ENCODE measurements at regions not wholly inside any gene's neighbourhood (a gene's known extent, or its start where the extent isn't known, plus 50 kb on each side); places are given as distances from the start of the nearest gene placed in this dataset.

GRCh38 chr10:109280837-109281236 lies 642.5 kb downstream of the XPNPEP1 start:
- H3K27ac ChIP-seq: no peak overlapping the region
- H3K9ac ChIP-seq (ENCODE audit: low read depth in 2 of 2, low read length in 2 of 2): no peak overlapping the region
- no peak overlapping the region for H3K4me3 ChIP-seq
- H3K27me3 ChIP-seq: no peaks in the 10 kb centered on the region
- TF ChIP-seq CTCF (IDR thresholded peaks at IDR 0.05): no peak
- no peak for DNase-seq
- H3K36me3 ChIP-seq: no peaks in the 10 kb centered on the region
- intact Hi-C loops (cut with DNase I): no loop called here
- no peaks in the 10 kb centered on the region for H3K4me1 ChIP-seq
- H3K9me3 ChIP-seq: no peaks in the 10 kb centered on the region

GRCh38 chr10:109277456-109277855 lies 645.9 kb downstream of the XPNPEP1 start:
- Histone ChIP-seq H3K36me3 (no peaks in the 10 kb centered on the region), H3K9me3 (no peaks in the 10 kb centered on the region), H3K27me3 (no peaks in the 10 kb centered on the region), H3K4me1 (no peaks in the 10 kb centered on the region), H3K27ac (no peak overlapping the region), H3K9ac (ENCODE audit: low read depth in 2 of 2, low read length in 2 of 2) (no peak overlapping the region), H3K4me3 (no peak overlapping the region)
- intact Hi-C loops (cut with DNase I): no loop called here
- no peak for TF ChIP-seq CTCF (IDR thresholded peaks at IDR 0.05)
- DNase-seq: no peak

GRCh38 chr10:109275960-109276359 lies 647.4 kb downstream of the XPNPEP1 start:
- H3K9me3 ChIP-seq: no peaks in the 10 kb centered on the region
- no peak overlapping the region for H3K9ac ChIP-seq (ENCODE audit: low read depth in 2 of 2, low read length in 2 of 2)
- no peaks in the 10 kb centered on the region for H3K36me3 ChIP-seq
- H3K27ac ChIP-seq: no peak overlapping the region
- no peaks in the 10 kb centered on the region for H3K27me3 ChIP-seq
- no peak overlapping the region for H3K4me3 ChIP-seq
- intact Hi-C loops (cut with DNase I): no loop called here
- no peak for TF ChIP-seq CTCF (IDR thresholded peaks at IDR 0.05)
- no peak for DNase-seq
- H3K4me1 ChIP-seq: no peaks in the 10 kb centered on the region

- intact Hi-C loops (cut with DNase I): no loop called here
- no peak overlapping the region for H3K27ac ChIP-seq
- H3K27me3 ChIP-seq: no peaks in the 10 kb centered on the region
- no peak overlapping the region for H3K9ac ChIP-seq (ENCODE audit: low read depth in 2 of 2, low read length in 2 of 2)
- no peak overlapping the region for H3K4me3 ChIP-seq
- H3K36me3 ChIP-seq: no peaks in the 10 kb centered on the region
- TF ChIP-seq CTCF (IDR thresholded peaks at IDR 0.05): no peak
- H3K9me3 ChIP-seq: no peaks in the 10 kb centered on the region
- no peak for DNase-seq
- H3K4me1 ChIP-seq: no peaks in the 10 kb centered on the region
Measured at GRCh38 chr10:109274681-109275080, 648.6 kb downstream of the XPNPEP1 start.

GRCh38 chr10:109270173-109270572 lies 653.1 kb downstream of the XPNPEP1 start:
- intact Hi-C loops (cut with DNase I): no loop called here
- no peak for TF ChIP-seq CTCF (IDR thresholded peaks at IDR 0.05)
- no peak for DNase-seq
- no peaks in the 10 kb centered on the region for H3K27me3 ChIP-seq
- no peak overlapping the region for H3K9ac ChIP-seq (ENCODE audit: low read depth in 2 of 2, low read length in 2 of 2)
- H3K4me1 ChIP-seq: no peaks in the 10 kb centered on the region
- no peak overlapping the region for H3K4me3 ChIP-seq
- H3K27ac ChIP-seq: no peak overlapping the region
- no peaks in the 10 kb centered on the region for H3K36me3 ChIP-seq
- H3K9me3 ChIP-seq: no peaks in the 10 kb centered on the region

GRCh38 chr10:109264004-109264403 lies 659.3 kb downstream of the XPNPEP1 start:
- Histone ChIP-seq H3K27ac (no peak overlapping the region), H3K4me1 (no peaks in the 10 kb centered on the region), H3K4me3 (no peak overlapping the region), H3K36me3 (no peaks in the 10 kb centered on the region), H3K9me3 (no peaks in the 10 kb centered on the region), H3K27me3 (no peaks in the 10 kb centered on the region), H3K9ac (ENCODE audit: low read depth in 2 of 2, low read length in 2 of 2) (no peak overlapping the region)
- no peak for TF ChIP-seq CTCF (IDR thresholded peaks at IDR 0.05)
- intact Hi-C loops (cut with DNase I): no loop called here
- DNase-seq: no peak

Data from colonic mucosa (tissue), 4 donors.